ENCODE measurements at regions not wholly inside any gene's neighbourhood (a gene's known extent, or its start where the extent isn't known, plus 50 kb on each side); places are given as distances from the start of the nearest gene placed in this dataset.
"Not testable (repeated sequence)": the region's sequence is repeated elsewhere in the genome, so short reads cannot be mapped to it uniquely, and the experiment has no call there.

- DNase-seq (ENCODE audit: extremely low spot score in 2 of 2) = not testable (repeated sequence)
Measured at GRCh38 chr11:67940440-67940839, 63.5 kb downstream of the UNC93B1 start.

GRCh38 chr11:67938964-67939363, 64.9 kb downstream of the UNC93B1 start:
- H3K27ac ChIP-seq; intact Hi-C loops (cut with DNase I); H3K4me3 ChIP-seq; H3K4me1 ChIP-seq; DNase-seq (ENCODE audit: extremely low spot score in 2 of 2); H3K27me3 ChIP-seq; H3K9me3 ChIP-seq; H3K36me3 ChIP-seq: not testable (repeated sequence)

More at GRCh38 chr11:67940440-67940839, 63.5 kb downstream of the UNC93B1 start:
- H3K9me3 ChIP-seq; H3K27ac ChIP-seq; intact Hi-C loops (cut with DNase I); H3K27me3 ChIP-seq; H3K36me3 ChIP-seq; H3K4me3 ChIP-seq; H3K4me1 ChIP-seq: not testable (repeated sequence)

GRCh38 chr11:67938371-67938770, 65.5 kb downstream of the UNC93B1 start:
- H3K4me3 ChIP-seq; DNase-seq (ENCODE audit: extremely low spot score in 2 of 2); H3K4me1 ChIP-seq; intact Hi-C loops (cut with DNase I); H3K27ac ChIP-seq; H3K27me3 ChIP-seq; H3K36me3 ChIP-seq; H3K9me3 ChIP-seq: not testable (repeated sequence)

- H3K27ac ChIP-seq; H3K4me3 ChIP-seq; H3K9me3 ChIP-seq; H3K4me1 ChIP-seq; DNase-seq (ENCODE audit: extremely low spot score in 2 of 2); H3K27me3 ChIP-seq; intact Hi-C loops (cut with DNase I); H3K36me3 ChIP-seq: not testable (repeated sequence)
Measured at GRCh38 chr11:67923565-67923964, 80.3 kb downstream of the UNC93B1 start.

- H3K27me3 ChIP-seq; H3K4me1 ChIP-seq; H3K4me3 ChIP-seq; H3K27ac ChIP-seq; H3K36me3 ChIP-seq; H3K9me3 ChIP-seq; intact Hi-C loops (cut with DNase I); DNase-seq (ENCODE audit: extremely low spot score in 2 of 2): not testable (repeated sequence)
Measured at GRCh38 chr11:67920546-67920945, 83.4 kb downstream of the UNC93B1 start.

- intact Hi-C loops (cut with DNase I); DNase-seq (ENCODE audit: extremely low spot score in 2 of 2); H3K27me3 ChIP-seq; H3K36me3 ChIP-seq; H3K4me1 ChIP-seq; H3K27ac ChIP-seq; H3K9me3 ChIP-seq; H3K4me3 ChIP-seq: not testable (repeated sequence)
Measured at GRCh38 chr11:67912184-67912583, 91.7 kb downstream of the UNC93B1 start.

GRCh38 chr11:67911211-67911610, 92.7 kb downstream of the UNC93B1 start:
- H3K9me3 ChIP-seq; DNase-seq (ENCODE audit: extremely low spot score in 2 of 2); H3K27me3 ChIP-seq; H3K4me3 ChIP-seq; intact Hi-C loops (cut with DNase I); H3K4me1 ChIP-seq; H3K36me3 ChIP-seq; H3K27ac ChIP-seq: not testable (repeated sequence)

GRCh38 chr11:67910803-67911202, 93.1 kb downstream of the UNC93B1 start:
- DNase-seq (ENCODE audit: extremely low spot score in 2 of 2); H3K27me3 ChIP-seq; intact Hi-C loops (cut with DNase I); H3K4me3 ChIP-seq; H3K9me3 ChIP-seq; H3K36me3 ChIP-seq; H3K27ac ChIP-seq; H3K4me1 ChIP-seq: not testable (repeated sequence)

GRCh38 chr11:67906969-67907368, 96.9 kb downstream of the UNC93B1 start:
- H3K4me3 ChIP-seq; H3K36me3 ChIP-seq; H3K27ac ChIP-seq; H3K4me1 ChIP-seq; H3K27me3 ChIP-seq; DNase-seq (ENCODE audit: extremely low spot score in 2 of 2); intact Hi-C loops (cut with DNase I); H3K9me3 ChIP-seq: not testable (repeated sequence)

- H3K4me1 ChIP-seq; H3K9me3 ChIP-seq; H3K4me3 ChIP-seq; H3K36me3 ChIP-seq; DNase-seq (ENCODE audit: extremely low spot score in 2 of 2); intact Hi-C loops (cut with DNase I); H3K27ac ChIP-seq; H3K27me3 ChIP-seq: not testable (repeated sequence)
Measured at GRCh38 chr11:67899462-67899861, 104.4 kb downstream of the UNC93B1 start.

- intact Hi-C loops (cut with DNase I); H3K27me3 ChIP-seq; H3K4me1 ChIP-seq; H3K4me3 ChIP-seq; DNase-seq (ENCODE audit: extremely low spot score in 2 of 2); H3K9me3 ChIP-seq; H3K36me3 ChIP-seq; H3K27ac ChIP-seq: not testable (repeated sequence)
Measured at GRCh38 chr11:67893487-67893886, 110.4 kb downstream of the UNC93B1 start.

GRCh38 chr11:67889646-67890045, 114.3 kb downstream of the UNC93B1 start:
- H3K27me3 ChIP-seq; H3K4me1 ChIP-seq; H3K36me3 ChIP-seq; H3K4me3 ChIP-seq; H3K9me3 ChIP-seq; DNase-seq (ENCODE audit: extremely low spot score in 2 of 2); H3K27ac ChIP-seq; intact Hi-C loops (cut with DNase I): not testable (repeated sequence)

GRCh38 chr11:67888056-67888455, 115.8 kb downstream of the UNC93B1 start:
- H3K4me3 ChIP-seq = not testable (repeated sequence)

GRCh38 chr11:67886672-67887071, 117.2 kb downstream of the UNC93B1 start:
- H3K36me3 ChIP-seq; DNase-seq (ENCODE audit: extremely low spot score in 2 of 2); H3K4me1 ChIP-seq; H3K9me3 ChIP-seq; H3K4me3 ChIP-seq; H3K27me3 ChIP-seq; intact Hi-C loops (cut with DNase I); H3K27ac ChIP-seq: not testable (repeated sequence)

More at GRCh38 chr11:67888056-67888455, 115.8 kb downstream of the UNC93B1 start:
- H3K36me3 ChIP-seq; H3K27me3 ChIP-seq; intact Hi-C loops (cut with DNase I); H3K4me1 ChIP-seq; H3K9me3 ChIP-seq; H3K27ac ChIP-seq; DNase-seq (ENCODE audit: extremely low spot score in 2 of 2): not testable (repeated sequence)

GRCh38 chr11:67886207-67886606, 117.7 kb downstream of the UNC93B1 start:
- H3K4me1 ChIP-seq; H3K27me3 ChIP-seq; H3K4me3 ChIP-seq; H3K36me3 ChIP-seq; intact Hi-C loops (cut with DNase I); H3K27ac ChIP-seq; DNase-seq (ENCODE audit: extremely low spot score in 2 of 2); H3K9me3 ChIP-seq: not testable (repeated sequence)
